ENCODE measurements at regions not wholly inside any gene's neighbourhood (a gene's known extent, or its start where the extent isn't known, plus 50 kb on each side); places are given as distances from the start of the nearest gene placed in this dataset.
"Not testable (repeated sequence)": the region's sequence is repeated elsewhere in the genome, so short reads cannot be mapped to it uniquely, and the experiment has no call there.

- no peak for DNase-seq
These were observed 324.4 kb downstream of the ZNF674 start for GRCh38 chrX:46220822-46221221.

- DNase-seq = no peak
These were observed 326.8 kb downstream of the ZNF674 start for GRCh38 chrX:46218373-46218772.

DNA sequence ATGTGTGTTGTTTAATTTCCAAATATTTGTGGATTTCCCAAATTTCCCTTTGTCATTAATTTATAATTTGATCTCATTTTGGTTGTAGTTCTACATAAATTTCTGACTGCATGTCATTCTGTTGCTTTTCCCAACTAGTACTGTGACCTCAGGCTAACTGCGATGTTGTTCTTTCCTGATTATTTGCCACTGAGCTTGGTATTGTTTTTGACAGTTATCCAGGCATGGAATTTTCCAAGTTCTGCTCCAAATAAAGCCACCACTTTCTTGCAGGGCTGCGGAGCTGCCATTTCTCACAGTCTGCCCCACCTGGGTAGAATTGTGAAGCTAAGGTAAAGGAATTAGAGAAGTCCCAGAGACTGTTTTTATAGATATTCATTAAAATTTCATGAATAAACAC lies 328.8 kb downstream of the ZNF674 start:
- DNase-seq = no peak

GRCh38 chrX:46211079-46211478 lies 334.1 kb downstream of the ZNF674 start:
- DNase-seq = no peak

DNA sequence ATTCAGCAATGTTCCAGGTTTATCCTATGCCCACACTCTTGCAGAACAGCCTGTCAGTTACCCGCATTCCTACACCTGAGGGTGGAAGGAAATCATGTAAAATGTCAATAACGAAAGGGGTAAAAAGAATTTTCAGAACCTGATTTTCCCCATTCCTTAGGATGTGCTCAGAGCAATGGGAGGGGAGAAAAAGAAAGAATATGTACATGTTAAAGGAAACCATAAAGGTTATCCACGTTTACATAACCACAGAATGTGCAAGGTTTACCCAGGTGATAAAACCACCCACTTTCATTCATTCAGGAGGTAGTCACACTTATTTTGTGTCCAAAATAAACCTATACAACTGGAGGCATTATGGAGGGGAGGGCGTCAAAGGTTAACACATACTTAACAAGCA lies 335.5 kb downstream of the ZNF674 start:
- no peak for DNase-seq

GRCh38 chrX:46209037-46209436 lies 336.2 kb downstream of the ZNF674 start:
- DNase-seq = no peak

DNA sequence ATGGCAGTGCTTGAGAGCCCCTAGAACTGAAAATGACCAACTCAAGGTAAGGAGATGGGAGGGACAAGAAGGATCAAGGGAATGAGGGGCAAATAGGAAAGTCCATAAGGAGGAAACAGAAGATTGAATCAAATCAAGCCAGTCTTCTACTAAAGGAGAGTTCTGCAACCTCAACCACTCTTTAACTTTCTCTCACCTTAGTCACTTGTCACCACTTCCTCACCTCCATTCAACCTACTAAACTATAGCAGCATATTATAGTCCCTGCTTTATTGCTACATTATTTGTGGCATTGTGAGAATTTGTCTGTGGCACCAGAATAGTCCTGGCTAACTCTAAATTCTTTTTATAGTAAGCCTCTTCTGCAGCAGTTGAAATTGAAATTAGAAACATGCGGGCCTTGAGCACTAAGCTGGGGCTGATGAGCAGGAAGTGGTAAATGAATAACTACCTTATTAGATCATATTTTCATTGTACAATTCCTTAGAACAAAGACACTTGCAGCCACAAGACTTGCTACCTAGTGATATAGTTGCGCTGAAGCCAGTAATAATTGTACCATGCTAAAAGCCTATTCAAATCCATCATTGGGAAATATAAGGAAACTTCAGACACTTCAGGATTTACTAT lies 336.9 kb downstream of the ZNF674 start:
- DNase-seq = no peak

DNA sequence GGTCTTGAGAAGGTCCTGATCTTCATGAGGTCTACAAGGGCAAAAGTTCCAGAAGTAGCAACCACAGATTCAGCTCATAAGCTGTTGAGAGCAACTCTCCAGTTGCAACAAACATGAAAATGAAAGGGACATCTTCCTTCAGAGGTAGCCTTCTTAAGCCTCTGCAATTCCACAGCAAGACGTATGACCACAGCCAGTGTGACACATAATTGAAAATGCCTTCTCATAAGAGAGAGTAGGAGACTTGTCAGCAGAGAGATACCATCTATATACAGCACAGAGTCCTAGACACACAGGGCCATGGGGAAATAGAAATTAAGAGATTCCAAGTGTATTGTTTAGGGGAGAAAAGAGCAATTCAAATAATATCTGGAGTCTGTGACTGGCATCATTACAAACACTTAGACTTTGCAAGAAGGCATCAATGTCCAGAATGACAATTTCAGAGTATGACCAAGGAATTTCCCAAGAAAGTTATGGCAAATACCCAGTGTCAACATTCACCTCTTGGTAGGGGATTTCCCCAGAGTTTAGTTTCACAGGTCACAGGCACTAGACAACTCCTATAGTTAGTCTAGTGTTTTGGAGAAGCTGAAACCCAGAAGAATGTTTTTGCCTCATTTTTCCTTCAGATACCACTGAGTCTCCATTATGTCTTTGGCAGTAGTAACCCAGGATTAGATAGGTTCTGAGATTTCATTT lies 340.3 kb downstream of the ZNF674 start:
- DNase-seq = no peak

DNA sequence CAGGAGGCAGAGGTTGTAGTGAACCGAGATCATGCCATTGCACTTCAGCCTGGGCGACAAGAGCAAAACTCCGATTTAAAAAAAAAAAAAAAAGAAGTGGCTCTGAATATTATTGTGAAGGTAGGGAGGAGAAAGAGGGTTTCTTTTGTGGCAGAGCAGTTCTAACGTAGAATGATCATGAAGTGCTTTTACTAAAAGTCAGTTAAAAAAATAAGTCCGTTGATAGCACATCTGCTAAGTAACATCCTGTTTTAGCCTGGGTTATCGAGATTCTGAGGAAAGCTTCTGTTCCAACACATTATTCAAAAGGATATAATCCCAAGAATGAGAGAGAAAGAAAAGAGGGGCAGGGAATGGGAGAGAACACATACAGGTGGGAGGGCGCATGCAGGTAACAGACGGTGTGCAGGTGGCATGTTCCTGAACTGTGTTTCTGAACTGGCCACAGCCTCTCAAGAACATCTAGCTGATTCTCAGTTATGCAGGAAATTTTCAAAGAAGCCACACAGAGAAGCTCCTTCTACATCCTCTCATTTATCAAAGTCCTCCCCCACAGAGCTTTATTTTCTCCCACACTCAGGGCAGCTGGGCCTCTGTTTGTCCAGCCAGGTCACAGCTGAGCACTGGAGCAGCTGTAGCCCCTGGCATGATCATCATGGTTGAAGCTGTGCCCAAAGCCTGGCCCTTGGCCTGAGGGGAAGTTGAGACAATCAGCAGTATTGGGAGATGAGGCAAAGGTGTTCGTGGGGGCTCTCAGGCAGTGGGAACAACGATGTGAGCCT lies 342.3 kb downstream of the ZNF674 start:
- no peak for DNase-seq

- no peak for DNase-seq
These were observed 344.8 kb downstream of the ZNF674 start for GRCh38 chrX:46200413-46200812.

- no peak for DNase-seq
These were observed 346.4 kb downstream of the ZNF674 start for GRCh38 chrX:46198858-46199257.

GRCh38 chrX:46186811-46187106 lies 358.5 kb downstream of the ZNF674 start:
- DNase-seq = not testable (repeated sequence)

DNA sequence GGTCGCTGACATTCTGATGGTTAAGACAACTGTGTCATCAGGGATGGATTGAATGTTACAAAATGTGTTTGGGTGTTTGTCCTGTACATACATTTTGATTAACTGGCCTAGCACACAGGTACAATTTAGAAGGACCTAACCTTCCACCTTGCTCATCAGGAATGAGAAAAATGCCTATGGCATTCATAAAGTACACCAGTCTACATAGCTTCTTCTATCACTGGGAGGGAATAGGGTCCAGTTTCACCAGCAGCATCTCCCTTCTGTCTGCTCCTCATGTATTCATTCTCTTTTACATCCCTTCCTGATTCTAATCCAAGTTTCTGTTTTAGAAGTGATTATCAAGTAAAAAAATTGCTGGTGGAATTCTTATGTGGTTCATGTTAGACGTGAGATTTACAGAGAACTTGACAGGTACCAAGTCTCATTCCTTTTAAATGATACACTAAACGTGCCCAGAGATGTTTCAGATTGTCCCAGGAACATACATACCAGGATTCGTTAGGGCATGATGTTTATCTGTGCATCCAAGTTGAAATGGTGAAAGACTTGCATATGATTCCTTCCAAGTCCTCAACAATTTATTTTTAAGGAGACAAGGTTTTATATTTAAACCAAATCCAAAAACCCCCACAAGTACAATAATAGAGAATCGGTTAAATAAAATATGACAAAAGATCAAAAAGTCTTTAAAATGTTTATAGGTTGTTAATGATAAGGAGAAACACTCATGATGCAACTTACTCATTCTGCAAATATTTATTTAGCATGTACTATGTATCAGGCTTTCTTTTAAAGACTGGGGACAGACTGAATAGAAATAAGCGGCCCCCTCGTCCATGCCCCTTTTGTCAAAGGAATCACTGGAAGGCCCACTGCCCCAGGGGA lies 359.1 kb downstream of the ZNF674 start:
- no peak for DNase-seq

DNA sequence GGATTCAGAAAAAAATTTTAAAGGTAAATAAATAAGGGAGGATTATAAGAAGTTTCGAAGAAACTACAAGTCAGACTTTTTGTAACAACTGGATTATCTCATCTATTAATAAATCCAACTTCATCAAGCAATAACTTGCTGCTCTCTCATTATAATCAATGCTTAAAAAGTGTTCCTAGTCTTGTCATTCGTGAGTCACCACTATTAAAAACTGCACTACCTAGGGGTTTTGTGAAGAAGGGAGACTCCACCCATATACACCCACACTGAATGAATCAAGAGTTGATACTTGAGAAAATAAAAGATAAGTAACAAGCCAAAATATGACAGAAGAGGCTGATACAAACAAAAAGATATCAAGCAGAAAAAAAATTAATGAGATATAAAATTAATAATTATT lies 360.5 kb downstream of the ZNF674 start:
- DNase-seq = no peak

GRCh38 chrX:46180258-46180687 lies 364.9 kb downstream of the ZNF674 start:
- DNase-seq = peak; percentile 25

GRCh38 chrX:46179748-46180147 lies 365.5 kb downstream of the ZNF674 start:
- DNase-seq = no peak

- DNase-seq = no peak
These were observed 366.5 kb downstream of the ZNF674 start for GRCh38 chrX:46178763-46179162.

DNA sequence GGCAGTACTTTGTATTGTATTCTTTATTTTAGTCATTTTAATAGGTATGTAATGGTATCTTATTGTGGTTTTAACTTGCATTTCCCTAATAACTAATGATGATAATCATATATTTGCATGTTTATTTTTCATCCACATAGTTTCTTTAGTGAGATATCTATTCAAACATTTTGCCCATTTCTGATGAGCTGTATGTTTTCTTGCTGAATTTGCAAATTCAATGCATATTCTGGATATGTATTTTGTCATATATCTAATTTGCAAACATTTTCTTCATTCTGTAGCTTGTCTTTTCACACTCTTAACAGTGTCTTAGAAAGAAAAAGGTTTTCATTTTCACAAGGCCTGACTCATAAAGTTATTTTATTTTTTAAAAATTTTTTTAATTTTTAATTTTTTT lies 372.1 kb downstream of the ZNF674 start:
- no peak for DNase-seq

- DNase-seq = not testable (repeated sequence)
These were observed 373.8 kb downstream of the ZNF674 start for GRCh38 chrX:46171457-46171856.

GRCh38 chrX:46169808-46170207 lies 375.4 kb downstream of the ZNF674 start:
- no peak for DNase-seq

GRCh38 chrX:46168254-46168653 lies 377.0 kb downstream of the ZNF674 start:
- DNase-seq = peak; percentile 24

DNA sequence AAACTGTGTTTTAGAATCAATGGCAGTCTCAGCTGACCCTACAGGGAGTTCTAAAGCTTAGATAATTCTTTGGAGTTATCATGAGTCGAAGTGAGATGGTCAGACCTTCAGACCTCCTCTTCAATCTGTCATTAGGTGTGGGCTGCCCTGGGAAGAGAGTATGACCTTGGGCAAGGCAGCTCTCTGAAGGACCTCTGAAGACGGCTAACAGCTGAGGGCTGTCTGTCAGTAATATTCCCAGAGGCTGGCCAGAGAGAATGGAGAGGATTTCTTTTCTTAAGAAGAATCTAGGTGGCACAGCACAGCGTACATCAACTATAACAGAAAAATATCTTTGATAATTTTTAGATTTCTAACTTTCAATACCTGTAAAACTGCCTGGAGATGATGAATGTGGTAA lies 379.4 kb downstream of the ZNF674 start:
- no peak for DNase-seq

DNA sequence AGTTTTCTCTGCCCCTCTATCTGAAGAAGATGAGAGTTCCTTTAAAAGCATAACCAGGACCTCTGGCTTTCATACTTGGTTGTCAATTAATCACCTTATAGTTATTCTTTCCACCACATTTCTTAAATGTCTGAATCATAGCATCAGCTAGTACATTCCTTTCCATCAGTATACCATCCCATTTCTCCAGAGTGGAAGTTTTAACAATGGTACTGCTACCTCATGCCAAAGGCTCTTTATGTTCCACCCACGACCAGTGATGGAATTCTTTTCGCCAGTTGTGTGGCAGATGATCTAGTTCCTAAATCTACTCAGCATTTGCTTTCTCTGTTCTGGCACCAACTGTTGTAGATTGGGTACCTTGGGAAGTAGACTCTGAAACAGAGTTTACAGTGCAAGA lies 379.8 kb downstream of the ZNF674 start:
- no peak for DNase-seq

Measured in femur (tissue), 1 donor.